ENCODE measurements at regions not wholly inside any gene's neighbourhood (a gene's known extent, or its start where the extent isn't known, plus 50 kb on each side); places are given as distances from the start of the nearest gene placed in this dataset.

- TF ChIP-seq CTCF (IDR thresholded peaks at IDR 0.05) (no peak), EP300 (IDR thresholded peaks at IDR 0.05) (no peak)
Measured at GRCh38 chr7:101699881-101700823, 71.1 kb upstream of the MYL10 start.
